ENCODE measurements at regions not wholly inside any gene's neighbourhood (a gene's known extent, or its start where the extent isn't known, plus 50 kb on each side); places are given as distances from the start of the nearest gene placed in this dataset.

DNA sequence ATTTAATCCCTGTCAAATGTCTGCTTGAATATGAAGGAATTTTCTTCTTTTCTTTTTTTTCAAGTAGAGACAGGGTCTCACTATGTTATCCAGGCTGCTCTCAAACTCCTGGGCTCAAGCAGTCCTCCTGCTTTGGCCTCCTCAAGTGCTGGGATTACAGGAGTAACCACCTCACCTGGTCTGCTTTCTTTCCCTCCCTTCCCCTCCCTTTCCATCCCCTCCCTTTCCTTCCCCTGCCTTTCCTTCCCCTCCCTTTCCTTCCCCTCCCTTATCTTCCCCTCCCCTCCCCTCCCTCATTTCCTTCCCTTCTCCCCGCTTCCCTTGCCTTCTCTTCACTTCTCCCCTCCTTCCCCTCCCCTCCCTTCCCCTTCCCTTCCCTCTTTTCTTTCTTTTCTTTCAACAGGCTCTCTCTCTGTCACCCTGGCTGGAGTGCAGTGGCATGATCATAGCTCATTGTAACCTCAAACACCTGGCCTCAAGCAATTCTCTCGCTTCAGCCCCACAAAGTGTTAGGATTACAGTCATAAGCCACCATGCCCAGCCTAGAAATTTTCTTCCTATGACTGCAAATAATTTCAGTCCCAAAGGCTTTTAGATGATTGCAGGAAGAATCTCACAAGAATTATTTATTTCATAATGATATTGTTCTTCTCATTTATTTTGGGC is 168.9 kb downstream of the AASDH start:
- Histone ChIP-seq H3K18ac (ENCODE audit: extremely low read depth, low read length) (no peak overlapping the region), H3K79me2 (ENCODE audit: control insufficient read depth in 1 of 2, insufficient read depth in 2 of 2, low read length in 2 of 2) (no peaks in the 10 kb centered on the region), H3K14ac (ENCODE audit: insufficient read length) (no peak overlapping the region), H3K23ac (ENCODE audit: insufficient read length) (no peak overlapping the region), H2AFZ (ENCODE audit: low read length) (no peak overlapping the region), H3K4me1 (replicated peaks in 1 of 4; ENCODE audit: control insufficient read depth in 3 of 4, insufficient read depth in 4 of 4, low read length in 3 of 4) (peaks cover 0 to 5% (median 0%) of the 10 kb centered on the region in 4 experiments; a peak in 2 of 7 replicates), H2BK120ac (replicated peaks; ENCODE audit: low read depth, low read length) (no peak overlapping the region), H2AK5ac (ENCODE audit: low read depth, low read length) (no peak overlapping the region), H3K27ac (ENCODE audit: low read depth, low read length) (no peak overlapping the region), H3K23me2 (ENCODE audit: low read depth, low read length) (no peaks in the 10 kb centered on the region; the same call in 1 of the 2 replicates), H4K5ac (ENCODE audit: insufficient read length, low read depth, low read length) (no peak overlapping the region), H2BK15ac (ENCODE audit: low read length) (no peak overlapping the region), H3K4me2 (ENCODE audit: insufficient read depth in 1 of 2, low read depth in 2 of 2, low read length in 2 of 2) (no peak overlapping the region), H3K9ac (replicated peaks in 1 of 4; ENCODE audit: extremely low read depth in 1 of 4, low read depth in 3 of 4, low read length in 3 of 4) (no peak overlapping the region), H2BK5ac (ENCODE audit: low read depth, low read length) (no peak overlapping the region), H2BK20ac (ENCODE audit: low read length) (no peak overlapping the region), H4K91ac (replicated peaks; ENCODE audit: insufficient read length, low read length) (no peak overlapping the region), H4K20me1 (replicated peaks in 1 of 2; ENCODE audit: control insufficient read depth in 1 of 2, insufficient read depth in 2 of 2, low read length in 2 of 2) (no peaks in the 10 kb centered on the region), H3K4me3 (ENCODE audit: extremely low read depth in 1 of 4, insufficient read depth in 2 of 4, low read depth in 3 of 4, low read length in 4 of 4) (no peak overlapping the region), H3K56ac (replicated peaks; ENCODE audit: insufficient read length, low read depth, low read length) (no peak overlapping the region), H3K9me3 (ENCODE audit: insufficient read depth in 2 of 2, low read depth in 1 of 2, low read length in 1 of 2) (no peaks in the 10 kb centered on the region), H3K4ac (replicated peaks; ENCODE audit: insufficient read length, low read depth, low read length) (no peak overlapping the region), H3K79me1 (ENCODE audit: low read depth, low read length) (no peaks in the 10 kb centered on the region), H2BK12ac (ENCODE audit: low read depth, low read length) (no peak overlapping the region), H3K27me3 (replicated peaks in 1 of 4; ENCODE audit: control insufficient read depth in 3 of 4, extremely low read depth in 1 of 4, insufficient read depth in 3 of 4, low read length in 3 of 4) (no peaks in the 10 kb centered on the region), H4K8ac (ENCODE audit: extremely low read depth, insufficient read depth, low read length) (no peak overlapping the region), H3K36me3 (ENCODE audit: control insufficient read depth in 2 of 4, insufficient read depth in 4 of 4, low read length in 3 of 4) (no peaks in the 10 kb centered on the region; a peak in 1 of 8 replicates)
- ChIA-PET CTCF (ENCODE audit: partially characterized antibody) (no interaction called here), POLR2A (ENCODE audit: partially characterized antibody) (no interaction called here)
- DNase-seq (ENCODE audit: low read depth in 1 of 2, low spot score in 2 of 2), result no peak
- 100% methylated on average over 1 of the region's 2 CpGs; no CpG with 5 or more reads in 1 of the 2 experiments for WGBS, 2 experiments (ENCODE audit: extremely low coverage in 1 of 2, insufficient coverage in 1 of 2, insufficient read length in 1 of 2, insufficient replicate concordance in 2 of 2, low coverage in 1 of 2, low lambda C conversion rate in 2 of 2, missing lambda C conversion rate in 1 of 2)
- no peak for FAIRE-seq
- TF ChIP-seq ZNF274 (IDR thresholded peaks at IDR 0.05; ENCODE audit: borderline replicate concordance, extremely low read depth, low read length) (no peak), RBBP5 (IDR thresholded peaks at IDR 0.05; ENCODE audit: borderline replicate concordance, low read depth, low read length) (no peak), SRF (IDR thresholded peaks at IDR 0.05; ENCODE audit: low read depth, low read length) (no peak), PHF8 (conservative IDR thresholded peaks at IDR 0.05; ENCODE audit: low read depth, low read length) (no peak), BACH1 (IDR thresholded peaks at IDR 0.05; ENCODE audit: low read length) (no peak), TBP (IDR thresholded peaks at IDR 0.05; ENCODE audit: low read depth, low read length) (no peak), SAP30 (IDR thresholded peaks at IDR 0.05; ENCODE audit: insufficient read depth, insufficient replicate concordance, low read length) (no peak)
- TF ChIP-seq, protein P1, sequence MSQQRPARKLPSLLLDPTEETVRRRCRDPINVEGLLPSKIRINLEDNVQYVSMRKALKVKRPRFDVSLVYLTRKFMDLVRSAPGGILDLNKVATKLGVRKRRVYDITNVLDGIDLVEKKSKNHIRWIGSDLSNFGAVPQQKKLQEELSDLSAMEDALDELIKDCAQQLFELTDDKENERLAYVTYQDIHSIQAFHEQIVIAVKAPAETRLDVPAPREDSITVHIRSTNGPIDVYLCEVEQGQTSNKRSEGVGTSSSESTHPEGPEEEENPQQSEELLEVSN (IDR thresholded peaks at IDR 0.05), result no peak
